Chondrocyte (in vitro differentiated cells): ENCODE measurements at regions not wholly inside any gene's neighbourhood (a gene's known extent, or its start where the extent isn't known, plus 50 kb on each side); places are given as distances from the start of the nearest gene placed in this dataset.
"Not testable (repeated sequence)": the region's sequence is repeated elsewhere in the genome, so short reads cannot be mapped to it uniquely, and the experiment has no call there.

ENCODE experiments used
- DNase-seq: peaks from one replicate; pipeline ENCODE4 v3.0.0; 2021; ENCODE audit warnings: mixed read lengths, low spot score
- H3K27ac Mint-ChIP-seq: one replicate; pipeline ENCODE4 v1.8.0; 2021; ENCODE audit warnings: mild to moderate bottlenecking, moderate library complexity, mixed read lengths; ENCODE audit not compliant: unreplicated experiment
- H3K27me3 Mint-ChIP-seq: 2 replicates; pipeline ENCODE4 v1.8.0; 2021; ENCODE audit warnings: low read depth, mixed read lengths
- H3K36me3 Mint-ChIP-seq: 2 replicates; pipeline ENCODE4 v1.8.0; 2021; ENCODE audit warnings: low read depth, mixed read lengths
- H3K4me1 Mint-ChIP-seq: 2 replicates; pipeline ENCODE4 v1.8.0; 2021; ENCODE audit warnings: low read depth, mild to moderate bottlenecking, mixed read lengths
- H3K4me3 Mint-ChIP-seq: one replicate; pipeline ENCODE4 v1.8.0; 2021; ENCODE audit warnings: mild to moderate bottlenecking, moderate library complexity, mixed read lengths; ENCODE audit not compliant: unreplicated experiment
- H3K9me3 Mint-ChIP-seq: 2 replicates; pipeline ENCODE4 v1.8.0; 2021; ENCODE audit warnings: low read depth, mixed read lengths
- TF ChIP-seq, protein P1 (sequence below): fragments of 200-600 bp; sonication (generic); IDR thresholded peaks from 2 replicates; pipeline ENCODE4 v1.5.0; 2021; ENCODE audit warnings: antibody characterized with exemption, mild to moderate bottlenecking, moderate library complexity

DNA sequence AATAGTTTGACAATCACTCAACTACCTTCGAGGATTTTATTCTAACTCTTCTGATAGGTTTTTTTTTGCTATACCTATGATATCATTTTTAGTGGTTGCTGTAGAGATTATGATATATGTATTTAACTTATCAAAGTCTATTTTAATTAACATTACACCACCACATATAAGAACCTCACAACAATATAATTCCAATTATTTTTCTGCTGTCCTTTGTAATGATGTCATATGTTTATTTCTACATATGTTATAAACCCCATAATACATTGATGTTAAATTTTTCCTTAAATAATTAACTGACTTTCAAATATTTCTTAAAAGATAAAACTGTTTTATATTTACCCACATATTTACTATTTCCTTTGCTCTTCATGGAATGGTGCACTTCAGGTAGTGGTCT, 103.4 kb upstream of the KITLG start:
- Mint-ChIP-seq H3K27ac (no peak overlapping the region), H3K27me3 (no peaks in the 10 kb centered on the region), H3K4me3 (no peak overlapping the region), H3K36me3 (no peaks in the 10 kb centered on the region), H3K4me1 (no peaks in the 10 kb centered on the region), H3K9me3 (peaks cover 4% of the 10 kb centered on the region)
- TF ChIP-seq, protein P1, sequence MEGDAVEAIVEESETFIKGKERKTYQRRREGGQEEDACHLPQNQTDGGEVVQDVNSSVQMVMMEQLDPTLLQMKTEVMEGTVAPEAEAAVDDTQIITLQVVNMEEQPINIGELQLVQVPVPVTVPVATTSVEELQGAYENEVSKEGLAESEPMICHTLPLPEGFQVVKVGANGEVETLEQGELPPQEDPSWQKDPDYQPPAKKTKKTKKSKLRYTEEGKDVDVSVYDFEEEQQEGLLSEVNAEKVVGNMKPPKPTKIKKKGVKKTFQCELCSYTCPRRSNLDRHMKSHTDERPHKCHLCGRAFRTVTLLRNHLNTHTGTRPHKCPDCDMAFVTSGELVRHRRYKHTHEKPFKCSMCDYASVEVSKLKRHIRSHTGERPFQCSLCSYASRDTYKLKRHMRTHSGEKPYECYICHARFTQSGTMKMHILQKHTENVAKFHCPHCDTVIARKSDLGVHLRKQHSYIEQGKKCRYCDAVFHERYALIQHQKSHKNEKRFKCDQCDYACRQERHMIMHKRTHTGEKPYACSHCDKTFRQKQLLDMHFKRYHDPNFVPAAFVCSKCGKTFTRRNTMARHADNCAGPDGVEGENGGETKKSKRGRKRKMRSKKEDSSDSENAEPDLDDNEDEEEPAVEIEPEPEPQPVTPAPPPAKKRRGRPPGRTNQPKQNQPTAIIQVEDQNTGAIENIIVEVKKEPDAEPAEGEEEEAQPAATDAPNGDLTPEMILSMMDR = no peak
- no peak for DNase-seq

DNA sequence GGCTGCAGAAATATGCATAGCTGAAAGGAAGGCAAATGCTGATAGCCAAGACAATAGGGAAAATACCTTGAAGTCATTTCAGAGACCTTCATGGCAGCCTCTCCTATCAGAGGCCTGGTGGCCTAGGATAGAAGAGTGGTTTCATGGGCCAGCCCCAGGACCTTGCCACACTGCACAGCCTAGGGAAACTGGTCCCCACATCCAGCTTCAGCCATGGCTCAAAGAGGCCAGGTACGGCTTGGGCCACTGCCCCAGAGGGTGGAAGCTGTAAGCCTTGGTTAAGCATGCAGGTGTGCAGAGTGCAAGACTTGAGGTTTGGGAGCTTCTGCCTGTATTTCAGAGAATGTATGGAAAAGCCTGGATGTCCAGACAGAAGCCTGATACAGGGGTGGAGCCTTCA, 101.0 kb upstream of the KITLG start:
- no peaks in the 10 kb centered on the region for H3K9me3 Mint-ChIP-seq
- no peaks in the 10 kb centered on the region for H3K4me1 Mint-ChIP-seq
- H3K4me3 Mint-ChIP-seq = no peak overlapping the region
- no peak for DNase-seq
- TF ChIP-seq, protein P1 = no peak
- no peaks in the 10 kb centered on the region for H3K27me3 Mint-ChIP-seq
- H3K27ac Mint-ChIP-seq = no peak overlapping the region
- H3K36me3 Mint-ChIP-seq = no peaks in the 10 kb centered on the region

DNA sequence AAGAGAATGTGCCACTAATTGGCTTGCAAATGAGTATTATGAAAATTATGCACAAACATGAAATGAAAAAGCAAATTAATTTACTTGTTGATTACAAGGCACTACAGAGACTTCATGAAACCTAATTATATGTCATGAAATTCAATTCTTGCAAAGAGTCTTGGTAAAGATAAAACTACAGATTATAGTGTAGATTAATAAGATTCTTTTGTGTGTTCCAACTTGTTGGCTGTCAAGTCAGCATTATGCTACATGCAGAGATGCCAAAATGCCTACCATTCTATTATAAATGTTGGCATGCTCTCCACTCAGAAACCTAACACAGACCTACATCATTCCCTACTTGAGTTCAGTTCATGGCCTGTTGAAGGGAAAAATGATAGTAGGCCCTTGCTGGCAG, 97.2 kb upstream of the KITLG start:
- Mint-ChIP-seq H3K36me3 (no peaks in the 10 kb centered on the region), H3K27ac (no peak overlapping the region), H3K9me3 (peaks cover 4% of the 10 kb centered on the region), H3K4me3 (no peak overlapping the region), H3K27me3 (no peaks in the 10 kb centered on the region), H3K4me1 (no peaks in the 10 kb centered on the region)
- DNase-seq = no peak
- TF ChIP-seq, protein P1 = no peak

DNA sequence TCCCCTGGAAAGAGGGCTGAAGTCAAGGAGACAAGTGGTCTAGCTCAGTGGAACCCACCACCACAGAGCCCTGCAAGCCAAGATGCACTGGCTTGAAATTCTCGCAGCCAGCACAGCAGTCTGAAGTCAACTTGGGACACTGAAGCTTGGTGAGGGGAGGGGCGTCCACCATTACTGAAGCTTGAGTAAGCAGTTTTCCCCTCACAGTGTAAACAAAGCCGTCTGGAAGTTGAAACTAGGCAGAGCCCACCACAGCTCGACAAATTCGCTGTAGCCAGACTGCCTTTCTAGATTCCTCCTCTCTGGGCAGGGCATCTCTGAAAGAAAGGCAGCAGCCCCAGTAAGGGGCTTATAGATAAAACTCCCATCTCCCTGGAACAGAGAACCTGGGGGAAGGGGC, 87.3 kb upstream of the KITLG start:
- not testable (repeated sequence) for H3K27me3 Mint-ChIP-seq, H3K4me3 Mint-ChIP-seq, H3K36me3 Mint-ChIP-seq, H3K4me1 Mint-ChIP-seq, H3K27ac Mint-ChIP-seq, DNase-seq
- peaks cover 16% of the 10 kb centered on the region for H3K9me3 Mint-ChIP-seq

DNA sequence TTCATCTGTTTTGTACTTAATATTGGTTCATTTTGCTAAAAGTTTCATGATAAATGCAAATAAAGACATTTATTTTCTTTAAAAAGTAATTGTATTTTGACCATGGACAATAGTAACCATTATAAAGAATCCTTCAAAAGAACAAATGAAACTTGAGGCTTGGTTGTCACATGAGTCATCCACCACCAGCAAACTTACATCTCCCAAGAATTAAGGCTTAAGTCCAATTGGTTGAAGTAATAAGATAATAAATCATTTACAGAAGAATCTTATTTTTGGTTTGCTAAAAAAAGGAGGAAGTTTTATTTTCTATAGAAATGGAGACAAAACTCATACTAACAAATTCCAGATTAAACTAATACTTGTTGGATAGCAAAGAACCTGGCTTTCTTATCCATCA, 84.8 kb upstream of the KITLG start:
- DNase-seq = no peak
- Mint-ChIP-seq H3K36me3 (no peaks in the 10 kb centered on the region), H3K4me1 (no peaks in the 10 kb centered on the region), H3K9me3 (peaks cover 9% of the 10 kb centered on the region), H3K27ac (no peak overlapping the region), H3K4me3 (no peak overlapping the region), H3K27me3 (no peaks in the 10 kb centered on the region)
- TF ChIP-seq, protein P1 = no peak

DNA sequence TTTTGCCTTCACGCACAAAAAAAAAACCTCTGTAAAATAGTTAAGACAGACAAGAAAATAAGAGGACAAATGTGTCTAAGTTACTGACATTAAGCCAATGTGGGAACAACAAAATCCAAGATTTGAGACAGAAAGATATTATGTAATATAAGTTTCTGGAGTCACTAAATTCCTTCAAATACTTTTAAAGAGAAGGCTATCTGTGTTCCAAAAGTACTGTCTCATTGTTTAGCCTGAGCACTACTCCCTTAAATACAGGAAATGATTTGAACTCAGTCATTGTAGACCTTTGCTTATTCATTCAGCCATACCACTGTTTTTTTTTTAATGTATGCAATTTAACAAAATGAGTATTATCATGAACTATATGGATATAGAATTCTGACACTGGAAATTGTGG, 82.7 kb upstream of the KITLG start:
- Mint-ChIP-seq H3K9me3 (no peaks in the 10 kb centered on the region), H3K4me1 (no peaks in the 10 kb centered on the region), H3K4me3 (no peak overlapping the region), H3K27ac (no peak overlapping the region), H3K27me3 (no peaks in the 10 kb centered on the region), H3K36me3 (no peaks in the 10 kb centered on the region)
- no peak for DNase-seq
- TF ChIP-seq, protein P1 = no peak
